ENCODE measurements at regions not wholly inside any gene's neighbourhood (a gene's known extent, or its start where the extent isn't known, plus 50 kb on each side); places are given as distances from the start of the nearest gene placed in this dataset.
A peak's percentile ranks its signal among the peaks of the same experiment; 100 is the strongest.

DNA sequence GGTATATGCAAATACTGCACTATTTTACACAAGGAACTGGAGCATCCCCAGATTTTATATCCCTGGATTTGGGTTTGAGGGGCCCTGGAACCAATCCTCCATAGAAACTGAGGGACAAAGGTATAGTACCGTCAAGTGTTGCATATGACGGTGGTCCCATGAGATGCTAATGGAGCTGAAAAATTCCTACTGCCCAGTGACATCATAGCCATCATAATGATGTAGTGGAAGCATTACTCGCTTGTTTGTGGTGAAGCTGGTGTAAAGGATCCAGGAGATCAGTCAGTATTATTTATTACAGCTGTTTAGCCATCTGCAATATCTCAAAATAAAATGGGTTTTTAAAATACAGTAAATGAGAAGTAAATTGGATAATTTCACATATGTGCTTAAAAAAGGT, 496.6 kb upstream of the HS6ST1 start:
- Histone ChIP-seq H3K27me3 (no peaks in the 10 kb centered on the region), H3K27ac (no peak overlapping the region), H3K36me3 (ENCODE audit: low read depth, missing control alignments) (no peaks in the 10 kb centered on the region), H3K4me3 (no peak overlapping the region), H3K4me1 (no peaks in the 10 kb centered on the region), H3K9me3 (no peaks in the 10 kb centered on the region)
- TF ChIP-seq POLR2A (IDR thresholded peaks at IDR 0.05): no peak
- TF ChIP-seq, protein P1, sequence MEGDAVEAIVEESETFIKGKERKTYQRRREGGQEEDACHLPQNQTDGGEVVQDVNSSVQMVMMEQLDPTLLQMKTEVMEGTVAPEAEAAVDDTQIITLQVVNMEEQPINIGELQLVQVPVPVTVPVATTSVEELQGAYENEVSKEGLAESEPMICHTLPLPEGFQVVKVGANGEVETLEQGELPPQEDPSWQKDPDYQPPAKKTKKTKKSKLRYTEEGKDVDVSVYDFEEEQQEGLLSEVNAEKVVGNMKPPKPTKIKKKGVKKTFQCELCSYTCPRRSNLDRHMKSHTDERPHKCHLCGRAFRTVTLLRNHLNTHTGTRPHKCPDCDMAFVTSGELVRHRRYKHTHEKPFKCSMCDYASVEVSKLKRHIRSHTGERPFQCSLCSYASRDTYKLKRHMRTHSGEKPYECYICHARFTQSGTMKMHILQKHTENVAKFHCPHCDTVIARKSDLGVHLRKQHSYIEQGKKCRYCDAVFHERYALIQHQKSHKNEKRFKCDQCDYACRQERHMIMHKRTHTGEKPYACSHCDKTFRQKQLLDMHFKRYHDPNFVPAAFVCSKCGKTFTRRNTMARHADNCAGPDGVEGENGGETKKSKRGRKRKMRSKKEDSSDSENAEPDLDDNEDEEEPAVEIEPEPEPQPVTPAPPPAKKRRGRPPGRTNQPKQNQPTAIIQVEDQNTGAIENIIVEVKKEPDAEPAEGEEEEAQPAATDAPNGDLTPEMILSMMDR (IDR thresholded peaks at IDR 0.05): no peak
- DNase-seq: no peak
- intact Hi-C loops (cut with DNase I; ENCODE audit: low total_unique reads): no loop called here
- WGBS, 2 donors: 88 to 97% methylated on average over 3 of the region's 3 CpGs

DNA sequence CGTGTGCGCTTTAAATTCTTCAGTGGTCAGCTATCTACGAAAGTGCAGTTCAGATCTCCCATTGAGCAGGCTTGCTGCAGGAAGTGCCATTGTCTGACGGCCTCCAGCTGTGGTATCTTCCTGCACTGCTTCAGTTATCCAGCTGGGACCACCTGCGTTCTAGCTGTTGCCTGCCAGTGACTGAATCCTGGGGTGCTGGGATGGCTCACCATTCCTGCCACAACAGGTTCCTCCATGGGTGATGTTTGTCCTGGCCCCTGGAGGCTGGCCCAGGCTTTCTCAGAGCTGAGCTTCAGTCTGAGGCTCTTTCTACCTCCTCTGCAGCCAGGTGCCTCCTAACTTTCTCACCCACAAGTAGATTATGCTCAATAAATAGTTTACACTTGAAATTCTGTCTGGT, 498.5 kb upstream of the HS6ST1 start:
- TF ChIP-seq POLR2A (IDR thresholded peaks at IDR 0.05): no peak
- TF ChIP-seq, protein P1 (IDR thresholded peaks at IDR 0.05): no peak
- Histone ChIP-seq H3K9me3 (no peaks in the 10 kb centered on the region), H3K4me1 (no peaks in the 10 kb centered on the region), H3K27ac (no peak overlapping the region), H3K4me3 (no peak overlapping the region), H3K27me3 (no peaks in the 10 kb centered on the region), H3K36me3 (ENCODE audit: low read depth, missing control alignments) (no peaks in the 10 kb centered on the region)
- intact Hi-C loops (cut with DNase I; ENCODE audit: low total_unique reads): no loop called here
- 32 to 57% methylated on average over 5 of the region's 5 CpGs for WGBS, 2 donors
- peak; percentile 17 for DNase-seq

DNA sequence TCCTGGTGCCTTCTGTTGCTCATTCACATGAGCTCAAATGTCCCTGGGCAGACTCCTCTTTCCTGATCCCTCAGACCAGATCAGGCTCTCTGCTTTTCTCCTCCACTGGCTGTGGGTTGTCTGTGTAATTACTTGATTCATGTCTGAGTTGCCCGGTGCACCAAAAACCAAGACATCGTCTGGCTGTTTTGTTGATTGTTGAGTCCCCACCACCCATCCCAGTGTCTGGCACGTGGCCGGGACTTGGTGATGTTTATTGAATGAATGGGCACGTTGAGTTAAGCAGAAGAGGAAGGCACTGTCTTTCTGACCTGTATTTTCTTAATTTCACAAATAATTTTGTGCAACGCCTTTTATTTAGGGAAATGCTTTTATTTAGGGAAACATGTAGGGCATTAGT, 499.1 kb upstream of the HS6ST1 start:
- H3K27me3 ChIP-seq: no peaks in the 10 kb centered on the region
- H3K9me3 ChIP-seq: no peaks in the 10 kb centered on the region
- TF ChIP-seq, protein P1 (IDR thresholded peaks at IDR 0.05): no peak
- no peak for TF ChIP-seq POLR2A (IDR thresholded peaks at IDR 0.05)
- H3K4me3 ChIP-seq: no peak overlapping the region
- 65 to 66% methylated on average over 6 of the region's 6 CpGs for WGBS, 2 donors
- no peak for DNase-seq
- H3K27ac ChIP-seq: no peak overlapping the region
- H3K4me1 ChIP-seq: no peaks in the 10 kb centered on the region
- no peaks in the 10 kb centered on the region for H3K36me3 ChIP-seq (ENCODE audit: low read depth, missing control alignments)
- intact Hi-C loops (cut with DNase I; ENCODE audit: low total_unique reads): no loop called here

DNA sequence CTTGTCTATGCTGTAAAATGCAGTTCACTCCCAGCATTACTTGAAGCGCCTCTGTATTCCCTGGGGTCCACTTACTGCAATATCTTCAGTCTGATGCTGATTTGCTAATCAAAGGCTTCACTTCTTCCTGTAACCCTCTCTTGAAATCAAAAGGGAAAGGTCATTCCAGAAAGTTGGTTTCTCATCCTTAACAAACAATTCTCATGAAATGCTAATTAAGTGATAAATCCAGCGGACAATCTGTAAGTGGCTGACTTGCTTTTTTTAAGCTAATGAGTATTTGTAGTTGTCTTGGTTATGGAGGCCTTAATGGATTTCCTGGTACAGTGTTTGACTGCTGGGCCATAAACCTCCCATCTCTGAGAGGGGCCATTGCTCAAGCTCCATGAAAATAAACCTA, 499.6 kb upstream of the HS6ST1 start:
- H3K27me3 ChIP-seq: no peaks in the 10 kb centered on the region
- H3K36me3 ChIP-seq (ENCODE audit: low read depth, missing control alignments): no peaks in the 10 kb centered on the region
- intact Hi-C loops (cut with DNase I; ENCODE audit: low total_unique reads): no loop called here
- WGBS, 2 donors: 76 to 83% methylated on average over 2 of the region's 2 CpGs
- no peaks in the 10 kb centered on the region for H3K9me3 ChIP-seq
- no peak overlapping the region for H3K4me3 ChIP-seq
- TF ChIP-seq POLR2A (IDR thresholded peaks at IDR 0.05): no peak
- TF ChIP-seq, protein P1 (IDR thresholded peaks at IDR 0.05): no peak
- H3K4me1 ChIP-seq: no peaks in the 10 kb centered on the region
- no peak for DNase-seq
- no peak overlapping the region for H3K27ac ChIP-seq

DNA sequence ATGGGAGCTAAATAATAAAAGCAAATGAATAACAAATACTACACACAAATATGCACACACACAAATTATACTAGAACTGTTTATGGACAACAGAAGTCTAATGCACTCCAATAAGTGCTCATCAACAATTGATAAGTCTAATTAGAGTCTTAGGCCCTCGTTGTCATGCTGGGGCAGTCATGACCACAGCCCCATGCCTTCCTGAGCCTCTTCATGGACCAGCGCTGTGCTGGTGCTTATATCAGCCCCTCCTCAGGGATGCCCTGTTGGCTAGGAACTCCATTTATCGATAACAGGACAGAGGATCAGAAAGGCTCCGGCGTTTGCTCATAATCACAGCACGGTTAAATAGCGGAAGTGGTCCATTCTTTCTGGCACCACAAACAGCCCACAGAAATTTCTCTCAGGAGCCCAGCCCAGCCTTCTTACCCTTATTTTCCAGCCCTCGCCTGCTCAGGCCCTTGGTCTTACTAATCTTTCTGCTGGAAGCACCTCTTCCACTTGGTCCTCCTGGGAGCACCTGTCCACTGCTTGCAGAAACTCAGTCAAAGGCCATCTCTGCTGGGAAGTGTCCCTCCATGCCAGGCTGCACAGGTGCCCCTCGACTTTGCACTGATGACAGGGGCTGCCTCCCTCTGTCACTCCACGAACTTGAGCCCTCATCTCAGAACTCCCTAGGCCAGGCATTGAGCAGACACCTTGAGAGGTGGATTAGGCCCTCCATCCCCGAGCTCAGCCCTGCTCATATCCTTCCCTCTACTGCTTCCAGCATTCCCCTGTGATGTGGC, 500.2 kb upstream of the HS6ST1 start:
- Histone ChIP-seq H3K36me3 (ENCODE audit: low read depth, missing control alignments) (no peaks in the 10 kb centered on the region), H3K9me3 (no peaks in the 10 kb centered on the region), H3K4me1 (no peaks in the 10 kb centered on the region), H3K4me3 (no peak overlapping the region), H3K27ac (no peak overlapping the region), H3K27me3 (no peaks in the 10 kb centered on the region)
- intact Hi-C loops (cut with DNase I; ENCODE audit: low total_unique reads): no loop called here
- TF ChIP-seq, protein P1 (IDR thresholded peaks at IDR 0.05): no peak
- no peak for TF ChIP-seq POLR2A (IDR thresholded peaks at IDR 0.05)
- 90 to 96% methylated on average over 11 of the region's 11 CpGs for WGBS, 2 donors
- DNase-seq: no peak

All from testis (tissue), 2 donors.